ENCODE measurements at regions not wholly inside any gene's neighbourhood (a gene's known extent, or its start where the extent isn't known, plus 50 kb on each side); places are given as distances from the start of the nearest gene placed in this dataset.

GRCh38 chr11:37100008-37100407 is 502.0 kb upstream of the RAG2 start:
- no peak for DNase-seq

- no peak for DNase-seq
Observed at GRCh38 chr11:37092487-37092886, 494.5 kb upstream of the RAG2 start.

- DNase-seq = no peak
Observed at GRCh38 chr11:37089439-37089838, 491.4 kb upstream of the RAG2 start.

GRCh38 chr11:37088573-37088910 is 490.5 kb upstream of the RAG2 start:
- DNase-seq = no peak

- DNase-seq = no peak
Observed at GRCh38 chr11:37087650-37088572, 489.9 kb upstream of the RAG2 start.

GRCh38 chr11:37078521-37078920 is 480.5 kb upstream of the RAG2 start:
- no peak for DNase-seq

GRCh38 chr11:37076866-37077265 is 478.8 kb upstream of the RAG2 start:
- DNase-seq = no peak

GRCh38 chr11:37072538-37073055 is 474.6 kb upstream of the RAG2 start:
- DNase-seq = no peak

- DNase-seq = no peak
Observed at GRCh38 chr11:37050311-37050710, 452.3 kb upstream of the RAG2 start.

GRCh38 chr11:37040921-37041320 is 442.9 kb upstream of the RAG2 start:
- DNase-seq = no peak

- no peak for DNase-seq
Observed at GRCh38 chr11:37038911-37039310, 440.9 kb upstream of the RAG2 start.

GRCh38 chr11:37026741-37027140 is 428.7 kb upstream of the RAG2 start:
- DNase-seq = no peak

GRCh38 chr11:37026326-37026725 is 428.3 kb upstream of the RAG2 start:
- DNase-seq = no peak

GRCh38 chr11:37006563-37006962 is 408.5 kb upstream of the RAG2 start:
- no peak for DNase-seq

GRCh38 chr11:37002831-37003230 is 404.8 kb upstream of the RAG2 start:
- no peak for DNase-seq

- no peak for DNase-seq
Observed at GRCh38 chr11:36997656-36998055, 399.6 kb upstream of the RAG2 start.

GRCh38 chr11:36996795-36997194 is 398.8 kb upstream of the RAG2 start:
- DNase-seq = no peak

GRCh38 chr11:36994208-36994607 is 396.2 kb upstream of the RAG2 start:
- no peak for DNase-seq

- DNase-seq = no peak
Observed at GRCh38 chr11:36988556-36988955, 390.5 kb upstream of the RAG2 start.

- no peak for DNase-seq
Observed at GRCh38 chr11:36985562-36985961, 387.5 kb upstream of the RAG2 start.

- no peak for DNase-seq
Observed at GRCh38 chr11:36976741-36977140, 378.7 kb upstream of the RAG2 start.

GRCh38 chr11:36974771-36975170 is 376.7 kb upstream of the RAG2 start:
- no peak for DNase-seq

GRCh38 chr11:36953976-36954375 is 355.9 kb upstream of the RAG2 start:
- DNase-seq = no peak

GRCh38 chr11:36948460-36949127 is 350.6 kb upstream of the RAG2 start:
- no peak for DNase-seq
